Osteoblast (primary cell): ENCODE measurements at regions not wholly inside any gene's neighbourhood (a gene's known extent, or its start where the extent isn't known, plus 50 kb on each side); places are given as distances from the start of the nearest gene placed in this dataset.

Experiments used
- DNase-seq: peaks from one replicate; pipeline ENCODE4 v3.0.0; 2011; ENCODE audit warnings: low spot score, mixed read lengths; ENCODE audit not compliant: insufficient read length; ENCODE audit errors: missing footprints
- H2AFZ ChIP-seq: 2 replicates; pipeline ENCODE4 v1.6.0; 2011; ENCODE audit warnings: mild to moderate bottlenecking, low read length
- H3K27ac ChIP-seq: 2 replicates; pipeline ENCODE4 v1.5.1; 2011; ENCODE audit warnings: mild to moderate bottlenecking, low read depth, low read length, moderate library complexity
- H3K27me3 ChIP-seq: 2 replicates; pipeline ENCODE4 v1.6.0; 2012; ENCODE audit warnings: mild to moderate bottlenecking, control low read depth, inconsistent platforms, low read length, moderate library complexity; ENCODE audit not compliant: insufficient read depth
- H3K36me3 ChIP-seq: 2 replicates; pipeline ENCODE4 v1.5.1; 2011; ENCODE audit warnings: mild to moderate bottlenecking, low read length, control low read depth, moderate library complexity; ENCODE audit not compliant: insufficient read depth
- H3K4me1 ChIP-seq: 2 replicates; pipeline ENCODE4 v1.5.1; 2011; ENCODE audit warnings: mild to moderate bottlenecking, low read length, control low read depth, moderate library complexity; ENCODE audit not compliant: insufficient read depth
- H3K4me2 ChIP-seq: 2 replicates; pipeline ENCODE4 v1.6.0; 2011; ENCODE audit warnings: mild to moderate bottlenecking, low read length; ENCODE audit not compliant: insufficient read depth
- H3K4me3 ChIP-seq: fragments of 200-600 bp; sonication (generic); 3 replicates; pipeline ENCODE4 v1.5.1; 2012; ENCODE audit warnings: mild to moderate bottlenecking, low read length, inconsistent platforms; ENCODE audit not compliant: insufficient read depth
- H3K79me2 ChIP-seq: 2 replicates; pipeline ENCODE4 v1.6.0; 2012; ENCODE audit warnings: mild to moderate bottlenecking, low read length, control low read depth, inconsistent platforms; ENCODE audit not compliant: insufficient read depth
- H3K9me3 ChIP-seq: 2 replicates; pipeline ENCODE4 v1.5.1; 2011; ENCODE audit warnings: low read depth, low read length, control low read depth
- H4K20me1 ChIP-seq: 2 replicates; pipeline ENCODE4 v1.6.0; 2012; ENCODE audit warnings: mild to moderate bottlenecking, low read length, control low read depth; ENCODE audit not compliant: insufficient read depth
- CTCF ChIP-seq: IDR thresholded peaks from 2 replicates; pipeline ENCODE4 v1.5.1; 2011; ENCODE audit warnings: mild to moderate bottlenecking, low read depth, low read length, moderate library complexity; ENCODE audit errors: extremely low read depth

GRCh38 chr1:234735476-234735875 lies 125.5 kb upstream of the IRF2BP2 start:
- no peak for TF ChIP-seq CTCF
- no peak overlapping the region for H3K4me3 ChIP-seq
- H3K27ac ChIP-seq: no peak overlapping the region
- no peaks in the 10 kb centered on the region for H4K20me1 ChIP-seq
- no peaks in the 10 kb centered on the region for H3K79me2 ChIP-seq
- H2AFZ ChIP-seq: no peak overlapping the region
- no peaks in the 10 kb centered on the region for H3K36me3 ChIP-seq
- no peaks in the 10 kb centered on the region for H3K9me3 ChIP-seq
- no peak for DNase-seq
- no peak overlapping the region for H3K4me2 ChIP-seq
- H3K27me3 ChIP-seq: no peaks in the 10 kb centered on the region
- H3K4me1 ChIP-seq: peaks cover 17% of the 10 kb centered on the region

- Histone ChIP-seq H3K4me2 (no peak overlapping the region), H3K27ac (no peak overlapping the region), H3K4me3 (no peak overlapping the region), H3K36me3 (no peaks in the 10 kb centered on the region), H2AFZ (no peak overlapping the region), H4K20me1 (no peaks in the 10 kb centered on the region), H3K79me2 (no peaks in the 10 kb centered on the region), H3K4me1 (peaks cover 23% of the 10 kb centered on the region), H3K9me3 (no peaks in the 10 kb centered on the region), H3K27me3 (no peaks in the 10 kb centered on the region)
- no peak for TF ChIP-seq CTCF
- DNase-seq: no peak
Observed at GRCh38 chr1:234734869-234735268, 124.9 kb upstream of the IRF2BP2 start.

GRCh38 chr1:234734412-234734835 lies 124.4 kb upstream of the IRF2BP2 start:
- H2AFZ ChIP-seq: no peak overlapping the region
- H3K27ac ChIP-seq: no peak overlapping the region
- H3K4me2 ChIP-seq: no peak overlapping the region
- peaks cover 27% of the 10 kb centered on the region for H3K4me1 ChIP-seq
- no peaks in the 10 kb centered on the region for H4K20me1 ChIP-seq
- H3K4me3 ChIP-seq: no peak overlapping the region
- DNase-seq: no peak
- no peaks in the 10 kb centered on the region for H3K9me3 ChIP-seq
- no peaks in the 10 kb centered on the region for H3K36me3 ChIP-seq
- no peaks in the 10 kb centered on the region for H3K27me3 ChIP-seq
- no peaks in the 10 kb centered on the region for H3K79me2 ChIP-seq
- no peak for TF ChIP-seq CTCF

- no peaks in the 10 kb centered on the region for H3K79me2 ChIP-seq
- no peak overlapping the region for H3K27ac ChIP-seq
- DNase-seq: no peak
- H3K9me3 ChIP-seq: no peaks in the 10 kb centered on the region
- no peaks in the 10 kb centered on the region for H3K27me3 ChIP-seq
- no peak overlapping the region for H3K4me2 ChIP-seq
- H3K4me1 ChIP-seq: peaks cover 31% of the 10 kb centered on the region
- H3K4me3 ChIP-seq: no peak overlapping the region
- H3K36me3 ChIP-seq: no peaks in the 10 kb centered on the region
- no peak for TF ChIP-seq CTCF
- no peak overlapping the region for H2AFZ ChIP-seq
- no peaks in the 10 kb centered on the region for H4K20me1 ChIP-seq
Observed at GRCh38 chr1:234733427-234733826, 123.4 kb upstream of the IRF2BP2 start.
